Limb (tissue), 2 donors: ENCODE measurements at regions not wholly inside any gene's neighbourhood (a gene's known extent, or its start where the extent isn't known, plus 50 kb on each side); places are given as distances from the start of the nearest gene placed in this dataset.
A peak's percentile ranks its signal among the peaks of the same experiment; 100 is the strongest.

Experiments
- DNase-seq, 2 donors: peaks; one replicate each; pipeline ENCODE4 v3.0.0-alpha.2; 2016; ENCODE audit errors: extremely low spot score in 2 of 2

GRCh38 chr12:58363971-58364370, 422.6 kb downstream of the ATP23 start:
- DNase-seq: no peak

DNA sequence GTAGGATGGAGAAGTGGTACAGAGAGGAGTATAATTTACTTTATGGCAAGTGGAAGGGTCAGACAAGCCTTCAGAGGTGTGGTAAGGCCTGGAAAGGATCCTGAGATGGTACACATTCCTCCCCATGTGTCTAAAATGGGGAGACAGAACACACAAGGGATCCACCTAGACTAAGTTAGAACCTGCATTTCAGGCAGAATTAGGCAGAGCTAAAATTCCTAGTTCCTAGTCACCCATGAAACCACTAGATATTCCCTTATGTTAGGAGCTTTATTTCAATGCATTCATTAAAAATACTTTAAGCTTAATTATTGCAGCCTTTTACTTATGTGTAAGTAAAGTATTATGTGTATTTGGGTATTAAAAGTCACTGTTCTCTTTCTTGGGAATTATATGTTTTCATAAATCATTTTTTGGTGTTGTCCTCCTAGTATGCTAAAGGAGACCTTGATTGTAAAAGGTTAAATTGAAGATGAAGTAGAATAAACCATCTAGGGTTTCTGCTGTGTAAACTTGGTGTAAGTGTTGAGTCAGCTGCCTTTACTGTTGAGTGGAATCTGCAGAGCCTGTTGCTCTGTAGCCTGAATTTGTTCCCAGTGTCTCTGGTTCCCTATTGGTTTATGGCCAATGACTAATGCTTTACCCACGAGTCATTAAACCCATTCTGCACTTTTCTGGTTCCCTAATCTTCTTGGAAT, 423.2 kb downstream of the ATP23 start:
- DNase-seq: no peak

- no peak for DNase-seq
Measured at GRCh38 chr12:58365087-58365390, 423.7 kb downstream of the ATP23 start.

GRCh38 chr12:58367041-58367440, 425.7 kb downstream of the ATP23 start:
- no peak for DNase-seq

GRCh38 chr12:58368001-58368400, 426.6 kb downstream of the ATP23 start:
- DNase-seq: no peak

DNA sequence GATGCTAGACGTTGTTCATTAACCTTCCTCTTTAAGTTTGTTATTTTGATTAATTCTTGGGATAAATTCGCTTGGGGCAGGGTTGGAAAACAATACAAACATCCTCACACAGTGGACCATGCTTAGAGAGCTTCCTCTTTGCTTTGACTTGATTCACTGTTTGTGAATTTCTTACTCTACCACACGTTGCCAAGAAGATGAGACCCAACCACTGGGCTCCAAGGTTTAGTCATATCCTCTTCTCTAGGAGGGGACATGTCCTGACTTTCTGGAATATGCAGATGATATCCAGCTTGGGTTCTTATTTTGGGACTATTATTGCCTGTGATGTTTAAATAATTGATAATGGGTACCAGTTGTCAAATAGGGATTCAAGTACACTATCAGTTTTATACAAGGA, 428.2 kb downstream of the ATP23 start:
- no peak for DNase-seq

- no peak for DNase-seq
Measured at GRCh38 chr12:58372298-58372697, 430.9 kb downstream of the ATP23 start.

- DNase-seq: no peak
Measured at GRCh38 chr12:58378028-58378427, 436.7 kb downstream of the ATP23 start.

GRCh38 chr12:58381546-58381945, 440.2 kb downstream of the ATP23 start:
- no peak for DNase-seq

DNA sequence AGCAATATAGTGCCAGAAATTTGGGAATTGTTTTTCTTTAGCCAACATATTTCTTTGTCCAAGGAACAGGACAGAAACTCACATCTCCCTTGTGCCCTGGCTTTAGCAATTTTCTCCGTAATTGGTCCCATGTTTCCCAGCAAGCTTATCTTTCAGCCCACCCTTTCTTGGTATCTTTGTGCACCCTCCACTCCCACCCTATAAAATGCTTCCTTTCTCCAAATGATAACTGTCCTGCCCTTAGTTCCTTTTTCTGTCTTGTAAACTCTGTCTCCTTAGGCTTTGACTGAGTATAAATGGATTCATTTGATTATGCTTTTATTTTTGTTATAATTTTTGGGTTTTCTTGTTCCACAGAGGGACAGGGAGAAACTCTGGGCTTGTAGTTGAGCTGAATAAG, 442.8 kb downstream of the ATP23 start:
- DNase-seq: no peak

- DNase-seq: no peak
Measured at GRCh38 chr12:58386136-58386535, 444.8 kb downstream of the ATP23 start.

DNA sequence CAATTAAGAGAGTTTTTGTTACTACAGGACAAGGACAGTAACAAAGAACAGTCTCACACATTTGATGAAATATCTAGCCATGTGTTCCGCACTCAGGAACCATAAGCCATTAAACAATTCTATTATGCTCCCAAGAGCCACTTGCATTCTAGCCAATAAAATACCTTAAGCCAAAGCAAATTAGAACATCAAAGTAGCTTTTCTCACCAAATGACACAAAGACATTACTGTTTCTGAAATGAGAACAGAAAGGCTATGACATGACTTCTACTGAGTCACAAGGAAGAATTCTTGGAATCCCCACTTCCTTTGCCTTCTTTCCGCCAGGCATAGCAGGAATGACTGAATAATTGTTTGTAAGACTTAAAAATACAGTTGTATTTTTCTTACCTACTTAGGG, 445.8 kb downstream of the ATP23 start:
- DNase-seq: no peak

DNA sequence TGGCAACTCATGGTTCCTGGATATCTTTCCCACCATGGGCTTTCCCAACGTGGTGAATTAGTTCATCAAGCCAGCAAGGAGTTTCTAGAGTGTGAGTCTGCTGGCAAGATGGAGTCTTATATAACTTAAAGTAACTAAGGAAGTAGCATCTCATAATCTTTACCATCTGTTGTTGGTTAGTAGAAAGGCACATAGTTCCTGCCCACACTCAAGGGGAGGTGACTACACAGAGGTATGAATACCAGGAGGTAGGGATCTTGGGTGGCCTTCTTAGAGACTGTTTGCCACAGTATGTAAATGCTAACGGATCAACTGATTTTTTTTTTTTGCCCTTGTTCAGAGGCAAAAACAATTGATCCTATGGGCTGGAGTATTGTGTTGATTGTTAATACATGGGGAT, 446.9 kb downstream of the ATP23 start:
- no peak for DNase-seq

GRCh38 chr12:58393152-58393551, 451.8 kb downstream of the ATP23 start:
- no peak for DNase-seq

- DNase-seq: no peak
Measured at GRCh38 chr12:58395056-58395455, 453.7 kb downstream of the ATP23 start.

DNA sequence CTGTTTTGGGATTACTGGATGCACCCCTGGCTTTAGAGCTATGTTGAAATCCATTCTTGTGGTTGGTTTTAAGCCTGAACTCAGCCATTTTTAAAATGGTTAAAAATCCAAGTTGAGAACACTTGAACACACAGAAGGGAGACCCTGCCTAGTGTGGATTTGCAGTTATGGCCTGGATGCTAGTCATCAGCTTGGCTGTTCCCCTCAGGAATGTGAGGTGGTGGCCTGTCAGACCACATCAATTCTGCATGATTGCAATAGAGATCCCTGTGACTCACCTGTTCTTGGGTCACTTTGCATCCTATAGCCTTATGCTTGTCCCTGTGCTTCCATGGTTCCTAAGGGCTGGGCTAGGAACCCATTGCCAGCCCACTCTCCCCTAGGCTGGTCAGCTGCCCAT, 454.1 kb downstream of the ATP23 start:
- DNase-seq: no peak

GRCh38 chr12:58396239-58396638, 454.9 kb downstream of the ATP23 start:
- DNase-seq: no peak

DNA sequence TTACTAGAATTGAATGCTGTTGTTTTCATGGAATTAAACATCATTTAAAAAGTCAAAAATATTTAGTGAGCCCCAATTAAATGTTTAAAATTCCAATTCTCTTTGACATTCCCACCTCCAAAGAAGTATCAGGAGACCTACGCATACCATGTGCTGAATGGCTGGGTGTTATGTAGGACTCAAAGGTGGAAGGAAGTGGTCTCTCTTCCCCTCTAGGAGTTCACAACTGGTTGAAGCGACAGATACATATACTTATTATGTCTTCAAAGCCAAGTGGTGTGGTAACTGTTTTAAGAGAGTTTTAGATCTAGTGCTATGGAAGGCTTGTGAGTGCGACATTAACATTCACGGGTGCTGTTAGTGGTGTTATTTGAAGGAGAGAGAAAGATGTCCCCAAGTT, 464.0 kb downstream of the ATP23 start:
- no peak for DNase-seq

GRCh38 chr12:58408516-58408915, 467.1 kb downstream of the ATP23 start:
- DNase-seq: no peak

DNA sequence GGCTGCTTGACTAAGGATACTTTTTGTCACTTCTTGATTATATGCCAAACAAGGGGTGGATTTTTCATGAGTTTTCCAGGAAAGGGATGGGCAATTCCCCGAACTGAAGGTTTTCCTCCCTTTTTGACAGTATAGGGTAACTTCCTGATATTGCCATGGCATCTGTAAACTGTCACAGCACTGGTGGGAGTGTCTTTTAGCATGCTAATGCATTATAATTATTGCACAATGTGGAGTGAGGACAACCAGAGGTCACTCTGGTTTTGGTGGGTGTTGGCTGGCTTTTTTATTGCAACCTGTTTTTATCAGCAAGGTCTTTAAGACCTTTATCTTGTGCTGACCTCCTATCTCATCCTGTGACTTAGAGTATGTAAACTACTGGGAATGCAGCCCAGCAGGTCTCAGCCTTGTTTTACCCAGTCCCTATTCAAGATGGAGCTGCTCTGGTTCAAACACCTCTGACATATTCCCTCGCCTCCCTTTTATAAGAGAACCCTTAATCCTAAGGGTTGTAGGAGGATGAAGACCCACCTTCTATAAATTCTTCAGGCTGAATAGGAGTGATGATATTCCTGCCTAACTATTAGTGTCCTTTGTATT, 471.2 kb downstream of the ATP23 start:
- no peak for DNase-seq

DNA sequence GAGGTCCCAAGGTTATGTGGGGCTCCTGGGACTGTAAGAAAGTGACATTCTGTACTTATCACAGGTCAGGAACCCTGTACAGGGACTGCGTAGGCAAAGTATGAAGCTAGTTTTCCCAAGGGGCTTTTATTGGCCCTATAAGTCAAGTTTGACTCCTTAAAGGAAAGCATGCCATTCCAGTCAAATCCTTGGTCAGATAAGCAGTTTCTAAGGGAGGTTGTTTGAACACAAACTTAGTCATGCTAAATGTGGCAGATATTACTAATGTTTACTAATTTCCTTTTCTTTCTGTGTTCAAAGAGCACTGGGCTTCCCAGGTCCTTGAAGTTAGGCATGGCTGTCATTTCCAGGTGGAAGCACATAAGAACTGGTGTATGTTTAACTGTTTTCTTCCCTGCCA, 472.4 kb downstream of the ATP23 start:
- DNase-seq: no peak

DNA sequence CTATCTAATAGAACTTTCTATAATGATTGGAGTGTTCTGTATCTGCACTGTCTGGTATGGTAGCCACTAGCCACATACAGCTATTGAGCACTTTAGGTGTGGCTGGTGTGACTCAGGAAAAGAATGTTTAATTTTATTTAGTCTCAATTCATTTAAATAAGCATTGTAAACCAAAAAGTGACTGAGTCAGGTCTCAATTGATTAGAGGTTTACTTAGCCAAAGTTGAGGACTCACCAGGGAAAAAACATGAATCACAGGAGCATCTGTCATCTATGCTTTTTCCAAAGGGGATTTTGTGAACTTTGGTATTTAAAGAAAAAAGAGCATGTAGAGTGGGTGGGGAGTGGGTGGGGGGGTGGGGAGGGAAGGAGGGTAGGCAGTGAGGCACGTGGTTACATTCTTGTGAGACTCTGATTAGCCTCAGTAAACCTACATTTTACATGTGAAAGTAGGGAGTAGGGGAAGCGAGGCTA, 473.1 kb downstream of the ATP23 start:
- no peak for DNase-seq

- DNase-seq: no peak
Measured at GRCh38 chr12:58415716-58416115, 474.3 kb downstream of the ATP23 start.

DNA sequence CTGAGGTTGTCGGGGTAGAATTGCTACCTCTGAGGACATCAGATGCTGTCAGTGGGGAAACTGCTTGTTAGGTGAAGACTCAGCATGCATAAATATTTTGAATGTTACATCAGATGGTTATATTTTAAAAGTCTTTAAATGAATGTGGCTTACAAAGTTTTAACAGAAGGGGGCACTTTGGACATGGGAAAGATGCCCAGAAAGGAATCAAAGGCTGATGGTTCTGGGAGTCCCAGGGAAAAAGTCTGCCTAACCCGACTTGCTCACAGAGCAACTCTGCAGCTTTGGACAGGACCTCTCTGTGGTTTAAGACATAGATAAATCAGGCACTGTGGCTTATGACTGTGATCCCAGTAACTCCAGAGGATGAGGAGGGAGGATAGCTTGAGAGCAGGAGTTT, 474.9 kb downstream of the ATP23 start:
- DNase-seq: peak in 1 of 2 donors; percentile 24
